ENCODE measurements at regions not wholly inside any gene's neighbourhood (a gene's known extent, or its start where the extent isn't known, plus 50 kb on each side); places are given as distances from the start of the nearest gene placed in this dataset.

DNA sequence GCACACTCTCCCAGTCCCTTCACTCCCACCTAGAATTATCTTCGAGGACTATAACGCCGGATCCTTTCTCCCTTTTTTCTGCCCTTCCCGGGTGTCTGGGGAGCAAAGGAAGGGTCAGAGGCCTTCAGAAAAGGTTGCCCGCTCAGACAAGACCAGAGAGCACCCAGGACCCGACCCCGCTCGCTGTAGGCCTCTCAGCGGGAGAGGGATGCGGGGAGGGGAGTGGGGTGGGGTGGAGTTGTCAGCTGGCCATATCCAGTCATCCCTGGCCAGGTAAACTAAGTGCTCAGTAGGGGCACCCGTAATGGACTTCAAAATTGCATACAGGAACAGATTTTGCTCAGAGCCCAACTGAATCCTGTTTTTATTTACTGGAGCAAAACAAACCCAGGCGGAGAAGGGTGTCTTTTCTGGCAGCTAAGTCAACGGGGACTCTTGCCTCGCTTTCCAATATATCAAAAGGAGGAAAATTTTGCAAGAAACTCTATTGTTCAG lies 65.0 kb downstream of the NOL4 start:
- no peak for DNase-seq (ENCODE audit: low read depth in 2 of 2)

DNA sequence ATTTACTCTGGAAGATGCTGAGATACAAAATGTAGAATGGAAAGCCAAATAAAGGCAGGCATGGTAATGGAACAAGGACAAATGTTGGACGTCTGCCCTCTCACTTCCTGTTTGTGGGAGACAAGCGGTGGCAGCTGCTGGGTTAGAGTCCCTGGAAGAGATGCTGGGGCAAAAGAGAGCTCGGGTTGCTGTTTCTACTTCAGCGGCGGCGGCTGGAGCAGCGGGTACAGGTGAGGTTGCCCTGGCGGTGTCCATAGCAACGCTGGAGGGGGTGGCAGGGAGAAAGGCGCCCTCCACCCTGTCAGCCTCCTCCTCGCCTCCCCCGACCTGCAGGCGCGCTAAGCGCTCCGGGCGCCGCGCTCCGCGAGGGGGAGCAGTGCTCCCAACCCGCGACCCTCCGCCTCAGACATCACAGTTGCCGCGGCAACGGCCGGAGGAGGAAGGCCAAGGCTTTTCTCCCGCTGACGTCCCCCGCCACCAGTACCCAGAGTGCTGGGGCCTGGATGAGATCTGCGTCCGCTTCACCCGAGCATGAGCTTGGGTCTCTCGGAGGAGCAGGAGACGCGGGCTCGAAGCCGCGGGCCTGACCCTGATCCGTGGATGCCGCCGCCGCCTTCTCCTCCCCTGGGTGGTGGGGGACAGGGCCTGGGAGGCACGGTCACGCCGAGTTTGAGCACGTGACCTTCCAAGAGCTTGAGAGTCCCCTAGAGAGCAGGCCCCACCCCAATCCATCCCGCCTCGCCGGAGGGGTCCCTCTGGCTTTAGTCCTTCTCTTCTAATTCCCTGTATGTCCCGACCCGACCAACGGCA lies 65.6 kb downstream of the NOL4 start:
- peak in 1 of 2 experiments; percentile 10 for DNase-seq (ENCODE audit: low read depth in 2 of 2)

DNA sequence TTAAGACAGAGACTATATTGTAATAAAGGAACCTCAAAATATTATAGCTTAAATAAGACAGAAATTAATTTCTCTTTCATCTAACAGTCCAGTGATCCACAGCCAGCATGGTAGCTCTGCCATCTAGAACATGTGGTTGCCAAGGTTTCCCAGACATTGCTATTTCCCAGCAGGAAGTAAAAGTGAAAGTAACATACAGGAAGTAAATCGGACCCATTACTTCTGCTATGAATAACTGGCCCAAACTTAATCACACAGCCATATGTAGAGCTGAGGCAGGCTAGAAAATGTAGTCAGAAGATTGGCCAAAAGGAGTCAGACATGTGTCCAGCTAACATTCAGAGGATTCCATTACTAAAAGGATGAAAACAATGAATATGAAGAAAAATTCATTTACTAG lies 71.0 kb downstream of the NOL4 start:
- no peak for DNase-seq (ENCODE audit: low read depth in 2 of 2)

DNA sequence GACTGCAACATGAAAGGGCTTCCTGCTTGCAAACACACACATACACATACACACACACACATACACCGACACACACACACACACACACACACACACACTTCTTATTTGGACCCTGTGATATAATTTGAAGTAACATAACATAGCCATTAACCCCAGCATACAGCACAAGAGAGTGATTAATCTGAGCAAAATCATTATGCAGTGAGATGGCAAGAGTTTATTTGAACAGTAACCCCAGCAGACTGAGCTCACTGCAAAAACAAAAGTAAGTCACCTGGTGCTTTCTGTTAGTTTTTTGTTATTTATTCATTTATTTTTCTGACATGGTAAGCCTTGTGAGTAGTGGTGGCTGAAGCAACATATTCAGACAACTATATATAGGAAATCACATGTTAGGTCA lies 93.7 kb downstream of the NOL4 start:
- DNase-seq (ENCODE audit: low read depth in 2 of 2), result no peak

DNA sequence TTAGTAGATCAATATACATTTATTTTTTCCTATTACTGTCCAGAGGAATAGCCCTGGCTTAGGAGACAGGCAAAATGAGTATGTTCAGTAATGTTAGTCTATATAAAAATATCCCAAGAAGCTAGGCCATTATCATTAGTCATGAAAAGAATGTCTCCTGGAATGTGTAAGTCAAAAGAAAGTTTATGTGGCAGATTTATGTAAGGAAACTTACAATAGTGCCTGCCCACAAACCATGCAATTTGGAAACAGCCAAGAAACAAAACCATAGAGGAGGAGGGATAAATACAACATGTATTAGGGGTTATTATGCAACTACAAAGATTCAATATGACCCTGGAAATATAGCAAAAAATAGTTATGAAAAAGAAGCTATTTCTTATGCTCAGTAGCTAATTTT lies 96.3 kb downstream of the NOL4 start:
- DNase-seq (ENCODE audit: low read depth in 2 of 2), result peak; percentile 51 to 60

DNA sequence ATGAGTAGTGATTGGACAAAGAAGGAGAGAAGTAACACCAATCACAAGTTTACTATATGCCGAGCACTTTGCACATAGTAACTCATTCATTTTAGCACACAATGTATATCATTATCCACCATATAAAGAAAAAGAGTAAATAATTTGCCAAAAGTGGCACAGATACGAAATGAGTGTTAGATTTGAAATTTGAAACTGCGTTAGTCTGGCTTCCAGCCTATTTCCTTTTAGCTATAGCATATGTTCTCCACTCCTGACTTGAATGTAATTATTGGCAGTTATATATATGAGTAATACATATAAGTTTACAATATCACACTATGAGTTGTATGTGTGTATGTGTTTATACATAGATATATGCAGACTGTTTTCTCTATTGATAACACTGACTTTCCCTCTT lies 98.6 kb downstream of the NOL4 start:
- no peak for DNase-seq (ENCODE audit: low read depth in 2 of 2)

DNA sequence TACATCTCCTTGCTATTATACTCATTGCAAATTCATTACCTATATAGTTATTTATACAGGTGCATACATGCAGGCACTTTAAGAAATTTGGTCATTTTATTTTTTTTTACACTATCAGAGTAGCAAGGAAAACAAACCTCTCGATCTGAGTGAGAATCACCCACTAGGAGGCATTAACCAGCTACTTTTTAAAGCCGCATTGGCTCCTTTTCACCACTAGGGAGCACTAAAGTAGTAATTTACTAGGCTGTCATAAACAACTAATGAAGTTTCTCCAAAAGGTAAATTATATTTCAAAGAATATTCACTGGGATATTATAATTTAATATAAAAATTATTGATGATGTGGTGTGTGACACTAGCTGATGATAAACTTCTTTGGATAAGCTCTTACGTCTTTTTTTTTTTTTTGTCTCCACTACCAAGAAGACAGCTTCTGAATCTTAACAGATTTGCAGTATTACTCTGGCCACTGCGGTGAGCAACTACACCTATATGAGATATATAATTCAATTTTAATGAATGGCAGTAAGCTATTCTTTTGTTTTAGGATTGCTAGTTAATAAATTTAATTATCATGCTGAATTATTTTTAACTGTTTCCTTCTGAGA lies 101.9 kb downstream of the NOL4 start:
- DNase-seq (ENCODE audit: low read depth in 2 of 2), result peak in 1 of 2 experiments; percentile 20

DNA sequence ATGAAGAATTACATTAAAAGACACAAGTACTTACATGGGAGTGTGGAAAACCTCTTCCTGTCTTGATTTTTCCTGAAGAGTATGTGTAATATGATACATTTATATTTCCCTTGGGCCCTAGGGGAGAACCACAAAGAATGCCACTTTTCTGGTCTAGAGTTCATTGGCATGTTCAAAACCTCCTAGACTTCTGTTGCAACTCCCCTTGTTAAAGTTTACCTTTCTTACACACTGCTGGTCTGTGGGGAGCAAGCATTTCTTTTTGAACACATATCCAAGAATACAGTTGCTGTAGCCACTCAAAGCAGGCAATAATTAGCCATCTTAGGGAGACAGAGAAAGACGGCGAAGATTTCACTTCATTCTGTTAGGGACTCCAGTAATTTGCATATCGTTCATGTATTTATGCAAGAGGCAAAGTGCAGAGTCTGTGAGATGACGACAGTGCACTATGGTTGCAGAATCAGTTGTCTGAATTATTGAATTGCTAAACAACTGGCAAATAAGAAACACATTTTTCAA lies 103.5 kb downstream of the NOL4 start:
- peak; percentile 60 to 61 for DNase-seq (ENCODE audit: low read depth in 2 of 2)

DNA sequence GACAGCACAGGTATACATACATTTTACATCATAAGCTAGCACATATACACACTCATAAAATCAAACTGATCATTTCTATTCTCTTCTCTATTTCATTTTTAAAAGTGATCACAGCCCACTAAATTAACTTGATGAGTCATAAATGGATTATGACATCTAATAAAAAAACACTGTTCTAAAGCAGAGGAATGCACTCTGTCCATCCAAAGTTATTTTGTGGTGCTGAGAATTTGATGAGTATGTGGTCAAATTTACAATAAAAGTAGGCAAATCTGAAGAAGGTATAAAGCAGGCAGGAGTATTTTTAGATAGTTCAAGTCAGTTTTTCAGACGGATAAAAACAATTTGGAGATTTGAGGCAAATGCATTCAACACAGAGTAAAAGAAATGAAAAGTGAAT lies 104.4 kb downstream of the NOL4 start:
- peak in 1 of 2 experiments; percentile 14 for DNase-seq (ENCODE audit: low read depth in 2 of 2)

DNA sequence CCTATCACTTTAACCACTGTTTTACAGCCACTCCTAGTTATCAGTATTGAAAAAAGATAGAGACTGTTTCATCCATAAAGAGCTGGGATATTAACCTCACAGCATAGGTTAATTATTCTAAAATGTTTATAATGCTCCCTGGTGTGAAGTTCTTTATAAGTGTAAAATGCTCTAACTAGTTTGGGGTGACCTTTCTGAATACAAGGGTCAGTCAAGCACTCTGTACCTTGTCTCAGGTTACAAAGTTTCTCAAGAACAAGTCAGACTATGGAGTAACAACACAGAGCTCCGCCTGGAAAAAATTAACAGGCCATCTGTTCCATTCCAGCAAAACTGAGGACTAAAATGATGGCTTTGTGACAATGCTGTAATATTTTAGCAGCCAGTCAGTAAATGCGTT lies 107.4 kb downstream of the NOL4 start:
- DNase-seq (ENCODE audit: low read depth in 2 of 2), result no peak

DNA sequence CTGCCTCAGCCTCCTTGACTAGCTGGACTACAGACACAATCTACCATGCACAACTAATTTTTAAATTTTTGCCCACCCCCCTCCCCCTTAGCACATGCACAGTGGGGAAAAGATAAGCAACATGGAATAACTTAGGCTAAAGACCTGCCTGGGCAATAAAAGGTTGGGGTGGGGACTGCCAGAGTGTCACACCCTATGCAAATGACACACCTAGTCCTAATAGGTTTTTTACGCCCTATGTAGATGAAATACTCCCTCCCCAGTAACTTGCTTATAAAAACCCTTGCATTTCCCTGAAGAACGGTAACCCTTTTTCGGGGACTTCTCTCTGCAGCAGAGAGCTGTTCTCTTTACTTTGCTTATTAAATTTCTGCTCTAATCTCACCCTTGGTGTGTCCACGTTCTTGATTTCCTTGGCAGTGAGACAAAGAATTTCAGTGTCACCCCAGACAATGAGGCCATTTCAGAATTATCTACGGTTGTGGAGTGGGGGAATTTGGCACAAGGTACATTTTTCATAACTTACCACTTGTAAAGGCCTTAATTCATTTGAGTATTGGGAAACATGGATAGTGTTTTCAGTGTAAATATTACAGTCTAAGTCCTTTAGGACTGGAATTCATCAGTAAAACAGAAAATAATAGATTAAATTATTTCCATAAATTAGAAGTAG lies 109.2 kb downstream of the NOL4 start:
- DNase-seq (ENCODE audit: low read depth in 2 of 2), result no peak

DNA sequence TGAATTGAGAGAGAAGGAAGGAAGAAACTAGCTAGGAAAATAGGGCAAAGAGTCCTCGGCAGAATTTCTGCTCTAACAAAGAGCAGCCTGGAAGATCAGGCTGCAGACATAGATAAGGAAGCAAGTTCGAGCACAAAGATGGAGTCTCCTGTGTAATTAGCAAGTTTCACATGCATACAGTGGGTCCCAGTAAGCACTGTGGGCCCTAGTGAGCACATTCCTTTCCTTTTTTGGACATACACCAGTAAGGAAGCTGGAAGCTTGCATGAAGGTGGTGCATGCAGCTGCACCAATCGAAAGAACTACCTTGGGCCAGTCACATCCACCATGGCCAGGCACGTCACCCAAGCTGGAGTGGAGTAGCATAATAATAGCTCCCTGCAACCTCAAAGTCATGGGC lies 109.7 kb downstream of the NOL4 start:
- no peak for DNase-seq (ENCODE audit: low read depth in 2 of 2)

DNA sequence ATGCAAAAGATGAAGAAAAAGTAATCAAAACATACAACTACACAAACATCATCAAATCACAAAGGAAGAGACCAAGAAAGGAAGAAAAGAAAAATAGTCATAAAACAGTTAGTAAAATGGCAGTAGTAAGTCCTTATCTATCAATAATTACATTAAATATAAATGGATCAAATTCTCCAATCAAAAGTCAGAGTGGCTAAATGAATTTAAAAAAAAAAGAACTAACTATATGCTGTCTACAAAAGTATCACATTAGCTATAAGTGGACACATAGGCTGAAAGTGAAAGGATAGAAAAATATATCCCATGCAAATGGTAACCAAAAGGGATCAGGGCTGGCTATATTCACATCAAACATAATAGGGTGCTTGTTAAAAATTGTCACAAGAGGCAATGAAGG lies 116.5 kb downstream of the NOL4 start:
- DNase-seq (ENCODE audit: low read depth in 2 of 2), result no peak

DNA sequence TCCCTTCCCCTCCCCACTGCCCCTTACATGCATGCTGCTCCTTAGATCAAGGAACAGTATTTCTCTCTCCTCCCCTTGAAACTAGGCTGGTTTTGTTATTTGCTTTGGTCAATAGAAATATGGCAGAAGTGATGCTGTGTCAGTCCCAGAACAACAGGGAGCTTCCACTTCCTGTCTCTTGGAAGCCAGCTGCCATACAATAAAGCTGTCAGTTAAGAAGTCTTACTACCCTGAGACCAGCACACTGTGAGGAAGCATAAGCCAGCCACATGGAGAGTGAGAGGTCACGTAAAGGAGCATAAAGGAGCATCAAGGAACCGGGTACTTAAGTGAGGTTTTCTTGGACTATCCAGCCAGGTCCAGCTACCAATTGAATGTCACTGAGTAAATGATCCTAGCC lies 126.6 kb downstream of the NOL4 start:
- no peak for DNase-seq (ENCODE audit: low read depth in 2 of 2)

DNA sequence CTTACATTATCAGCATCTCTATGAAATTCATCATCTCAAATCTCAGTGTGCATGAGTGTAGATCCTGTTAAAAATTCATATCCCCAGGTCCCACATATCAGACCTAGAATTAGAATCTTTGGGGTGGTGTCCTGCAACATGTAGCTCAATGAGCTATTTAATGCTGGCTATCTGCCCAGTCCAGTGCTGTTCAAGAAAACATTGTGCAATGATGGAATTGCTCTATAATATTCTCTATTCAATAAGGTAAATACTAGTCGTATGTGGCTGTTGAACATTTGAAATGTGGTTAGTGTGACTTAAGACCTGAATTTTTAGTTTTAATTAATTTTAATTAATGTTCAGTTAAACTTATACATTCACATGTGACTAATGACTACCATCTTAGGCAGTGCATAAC lies 127.4 kb downstream of the NOL4 start:
- no peak for DNase-seq (ENCODE audit: low read depth in 2 of 2)

DNA sequence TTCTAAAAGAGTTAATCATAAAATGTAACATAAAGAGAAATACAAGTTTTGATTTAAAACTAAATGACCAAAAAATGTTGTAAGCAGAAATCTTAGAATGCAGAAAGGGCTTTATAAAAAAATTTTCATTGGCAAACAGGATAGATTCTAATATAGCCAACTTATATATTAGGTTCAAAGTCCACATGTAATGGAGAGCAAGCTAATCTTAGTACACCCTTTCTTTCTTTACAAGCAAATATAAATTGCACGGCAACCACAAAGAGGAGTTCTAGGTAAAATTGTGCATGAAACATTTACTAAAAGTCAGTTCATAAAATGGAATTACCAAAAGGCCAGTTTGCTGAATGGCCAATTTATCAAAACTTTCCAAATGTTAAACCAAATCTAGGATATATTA lies 130.6 kb downstream of the NOL4 start:
- DNase-seq (ENCODE audit: low read depth in 2 of 2), result no peak

DNA sequence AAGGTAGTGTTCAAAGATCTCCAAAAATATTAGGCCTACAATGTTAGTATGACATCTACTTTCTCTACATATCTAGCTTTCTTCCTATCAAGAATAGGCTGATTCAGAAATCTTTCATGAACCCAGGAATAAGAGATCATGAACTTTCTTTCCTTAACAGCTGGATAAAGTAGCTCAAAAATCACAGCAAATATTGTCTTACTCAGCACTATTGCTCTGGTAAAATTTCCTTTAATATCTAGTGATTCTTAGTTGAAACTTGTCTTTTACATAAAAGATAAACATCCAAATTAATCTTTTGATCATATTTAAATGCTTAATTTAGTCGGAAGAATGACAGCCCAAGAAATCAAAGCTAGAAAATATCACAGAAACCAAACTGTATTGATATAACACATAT lies 131.9 kb downstream of the NOL4 start:
- no peak for DNase-seq (ENCODE audit: low read depth in 2 of 2)

DNA sequence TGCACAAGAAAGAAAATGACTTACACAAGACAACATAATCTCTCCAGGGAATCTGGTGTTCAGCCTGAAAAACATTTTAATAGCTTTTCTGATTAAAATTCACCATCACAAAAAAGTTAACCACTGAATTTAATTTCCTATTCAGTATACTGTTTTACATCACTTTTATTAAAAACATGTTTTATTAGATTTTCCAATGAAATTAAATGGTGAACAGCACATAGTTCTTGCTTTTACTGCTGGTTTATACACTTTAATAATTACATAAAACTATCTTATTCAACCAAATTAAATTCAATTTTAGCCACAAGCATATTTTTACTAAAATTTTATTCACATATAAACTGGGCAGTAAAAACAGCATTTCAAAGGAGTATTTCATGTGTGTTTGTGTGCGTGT lies 138.3 kb downstream of the NOL4 start:
- no peak for DNase-seq (ENCODE audit: low read depth in 2 of 2)

DNA sequence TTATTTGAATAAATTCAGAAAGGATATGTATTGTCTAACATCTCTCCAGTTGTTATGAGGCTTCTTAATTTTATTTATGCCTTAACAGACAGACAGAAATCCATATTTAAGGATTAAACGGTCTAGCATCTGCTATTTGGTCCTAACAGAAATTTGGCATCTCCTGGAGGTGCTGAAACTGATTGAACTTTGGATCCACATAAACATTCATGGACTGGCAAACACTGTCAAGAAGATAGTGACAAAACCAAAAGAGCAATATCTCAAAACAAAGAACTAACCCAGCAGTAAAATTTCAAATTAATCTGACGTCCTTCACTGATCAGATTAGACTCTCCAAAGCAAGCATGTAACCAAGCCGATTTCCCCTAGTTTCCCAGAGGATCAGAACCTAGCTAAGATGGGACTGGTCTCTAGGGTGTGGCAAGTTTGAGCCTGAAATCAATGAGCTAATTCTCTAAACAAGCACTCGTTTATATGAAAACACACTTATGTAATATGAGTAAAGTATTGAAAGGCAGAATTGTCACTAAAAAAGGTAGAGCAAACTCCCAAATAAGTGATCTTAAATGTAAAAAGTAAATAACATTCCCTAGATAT lies 139.5 kb downstream of the NOL4 start:
- DNase-seq (ENCODE audit: low read depth in 2 of 2), result no peak

DNA sequence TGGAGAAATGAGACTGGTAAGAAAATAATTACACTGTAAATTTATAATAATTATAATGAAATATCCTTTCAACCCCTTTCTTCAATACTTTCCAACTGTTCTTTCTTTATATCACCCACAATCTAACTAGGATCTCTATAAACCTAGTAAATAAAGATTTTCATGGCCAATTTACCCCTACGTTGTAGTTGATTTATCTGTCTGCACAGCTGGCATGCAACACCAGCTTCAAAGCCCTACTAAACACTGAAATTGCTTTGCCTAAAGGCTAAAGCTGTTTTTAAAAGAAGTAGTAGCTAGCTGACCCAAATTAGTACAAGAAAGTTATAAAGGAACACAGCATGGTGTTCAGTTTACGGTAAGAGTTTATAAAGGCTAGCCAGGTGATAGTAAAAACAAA lies 140.1 kb downstream of the NOL4 start:
- DNase-seq (ENCODE audit: low read depth in 2 of 2), result no peak

DNA sequence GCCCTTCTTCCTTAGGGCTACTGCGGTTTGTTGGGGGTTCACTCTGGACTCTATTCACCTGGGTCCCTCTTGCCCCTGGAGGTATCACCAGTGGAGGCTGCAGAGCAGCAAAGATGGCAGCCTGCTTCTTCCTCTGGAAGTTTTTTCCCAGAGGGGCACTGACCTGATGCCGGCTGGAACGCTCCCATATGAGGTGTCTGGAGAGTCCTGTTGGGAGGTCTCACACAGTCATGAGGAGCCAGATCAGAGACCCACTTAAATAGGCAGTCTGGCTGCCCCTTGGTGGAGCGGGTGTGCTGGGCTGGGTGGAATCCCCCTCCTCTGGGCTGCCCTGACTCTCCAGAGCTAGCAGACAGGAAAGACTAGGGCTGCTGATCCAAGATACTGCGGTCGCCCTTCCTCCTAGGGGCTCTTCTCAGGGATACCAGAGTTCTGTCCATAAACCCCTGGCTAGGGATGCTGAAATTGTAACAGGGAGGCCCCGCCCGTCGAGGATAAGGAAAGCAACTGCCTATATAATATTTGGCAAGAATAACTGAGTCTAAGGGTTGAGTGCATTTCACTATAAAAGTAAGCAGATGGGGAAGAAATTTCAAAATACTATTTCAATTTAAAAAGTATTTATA lies 140.7 kb downstream of the NOL4 start:
- no peak for DNase-seq (ENCODE audit: low read depth in 2 of 2)

DNA sequence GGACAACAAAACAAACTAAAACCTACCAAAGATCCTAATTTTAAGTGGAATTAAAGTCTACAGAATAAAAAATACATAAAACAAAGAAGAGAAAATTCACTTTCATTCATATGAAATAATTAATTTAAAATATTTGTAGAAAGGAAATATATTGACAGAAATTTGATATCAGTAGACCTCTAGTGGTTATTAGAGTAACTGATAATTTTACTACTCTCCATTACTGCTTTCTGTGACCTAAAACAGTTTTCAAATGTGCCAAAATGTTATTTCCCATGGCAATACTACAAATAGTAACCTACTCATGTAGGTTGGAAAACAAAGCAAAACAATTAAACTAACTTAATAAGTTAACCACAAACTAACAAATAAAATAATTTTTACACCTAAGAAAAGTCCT lies 147.1 kb downstream of the NOL4 start:
- no peak for DNase-seq (ENCODE audit: low read depth in 2 of 2)
